ENCODE measurements at regions not wholly inside any gene's neighbourhood (a gene's known extent, or its start where the extent isn't known, plus 50 kb on each side); places are given as distances from the start of the nearest gene placed in this dataset.

DNA sequence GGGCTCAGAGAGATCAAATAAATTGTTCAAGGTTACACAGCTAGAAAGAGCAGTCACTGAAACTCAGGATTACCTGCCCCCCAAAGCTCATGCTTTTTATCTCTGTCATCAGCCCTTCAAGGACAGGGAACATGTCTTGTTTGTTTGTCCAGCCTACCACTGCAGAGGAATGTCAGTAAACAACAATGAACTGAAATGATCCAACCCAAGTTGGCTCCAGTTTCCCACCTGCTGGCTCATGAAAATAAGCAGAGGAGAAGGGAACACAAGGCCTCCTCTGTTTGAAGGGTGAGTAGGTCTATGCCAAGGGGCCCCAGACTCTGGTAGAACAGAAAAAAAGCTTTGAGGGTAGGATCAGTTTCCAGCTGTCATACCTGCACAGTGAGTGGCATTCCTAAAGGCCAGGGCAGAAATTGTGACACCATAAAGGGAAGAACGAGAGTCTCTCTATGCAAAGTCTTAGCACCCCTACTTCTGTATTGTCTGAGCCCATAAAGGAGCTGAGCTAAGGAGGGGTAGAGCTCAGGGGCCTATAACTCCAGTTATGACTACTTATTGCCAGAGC lies 115.2 kb downstream of the TRIM36 start (continued):
- TF ChIP-seq, protein P1, sequence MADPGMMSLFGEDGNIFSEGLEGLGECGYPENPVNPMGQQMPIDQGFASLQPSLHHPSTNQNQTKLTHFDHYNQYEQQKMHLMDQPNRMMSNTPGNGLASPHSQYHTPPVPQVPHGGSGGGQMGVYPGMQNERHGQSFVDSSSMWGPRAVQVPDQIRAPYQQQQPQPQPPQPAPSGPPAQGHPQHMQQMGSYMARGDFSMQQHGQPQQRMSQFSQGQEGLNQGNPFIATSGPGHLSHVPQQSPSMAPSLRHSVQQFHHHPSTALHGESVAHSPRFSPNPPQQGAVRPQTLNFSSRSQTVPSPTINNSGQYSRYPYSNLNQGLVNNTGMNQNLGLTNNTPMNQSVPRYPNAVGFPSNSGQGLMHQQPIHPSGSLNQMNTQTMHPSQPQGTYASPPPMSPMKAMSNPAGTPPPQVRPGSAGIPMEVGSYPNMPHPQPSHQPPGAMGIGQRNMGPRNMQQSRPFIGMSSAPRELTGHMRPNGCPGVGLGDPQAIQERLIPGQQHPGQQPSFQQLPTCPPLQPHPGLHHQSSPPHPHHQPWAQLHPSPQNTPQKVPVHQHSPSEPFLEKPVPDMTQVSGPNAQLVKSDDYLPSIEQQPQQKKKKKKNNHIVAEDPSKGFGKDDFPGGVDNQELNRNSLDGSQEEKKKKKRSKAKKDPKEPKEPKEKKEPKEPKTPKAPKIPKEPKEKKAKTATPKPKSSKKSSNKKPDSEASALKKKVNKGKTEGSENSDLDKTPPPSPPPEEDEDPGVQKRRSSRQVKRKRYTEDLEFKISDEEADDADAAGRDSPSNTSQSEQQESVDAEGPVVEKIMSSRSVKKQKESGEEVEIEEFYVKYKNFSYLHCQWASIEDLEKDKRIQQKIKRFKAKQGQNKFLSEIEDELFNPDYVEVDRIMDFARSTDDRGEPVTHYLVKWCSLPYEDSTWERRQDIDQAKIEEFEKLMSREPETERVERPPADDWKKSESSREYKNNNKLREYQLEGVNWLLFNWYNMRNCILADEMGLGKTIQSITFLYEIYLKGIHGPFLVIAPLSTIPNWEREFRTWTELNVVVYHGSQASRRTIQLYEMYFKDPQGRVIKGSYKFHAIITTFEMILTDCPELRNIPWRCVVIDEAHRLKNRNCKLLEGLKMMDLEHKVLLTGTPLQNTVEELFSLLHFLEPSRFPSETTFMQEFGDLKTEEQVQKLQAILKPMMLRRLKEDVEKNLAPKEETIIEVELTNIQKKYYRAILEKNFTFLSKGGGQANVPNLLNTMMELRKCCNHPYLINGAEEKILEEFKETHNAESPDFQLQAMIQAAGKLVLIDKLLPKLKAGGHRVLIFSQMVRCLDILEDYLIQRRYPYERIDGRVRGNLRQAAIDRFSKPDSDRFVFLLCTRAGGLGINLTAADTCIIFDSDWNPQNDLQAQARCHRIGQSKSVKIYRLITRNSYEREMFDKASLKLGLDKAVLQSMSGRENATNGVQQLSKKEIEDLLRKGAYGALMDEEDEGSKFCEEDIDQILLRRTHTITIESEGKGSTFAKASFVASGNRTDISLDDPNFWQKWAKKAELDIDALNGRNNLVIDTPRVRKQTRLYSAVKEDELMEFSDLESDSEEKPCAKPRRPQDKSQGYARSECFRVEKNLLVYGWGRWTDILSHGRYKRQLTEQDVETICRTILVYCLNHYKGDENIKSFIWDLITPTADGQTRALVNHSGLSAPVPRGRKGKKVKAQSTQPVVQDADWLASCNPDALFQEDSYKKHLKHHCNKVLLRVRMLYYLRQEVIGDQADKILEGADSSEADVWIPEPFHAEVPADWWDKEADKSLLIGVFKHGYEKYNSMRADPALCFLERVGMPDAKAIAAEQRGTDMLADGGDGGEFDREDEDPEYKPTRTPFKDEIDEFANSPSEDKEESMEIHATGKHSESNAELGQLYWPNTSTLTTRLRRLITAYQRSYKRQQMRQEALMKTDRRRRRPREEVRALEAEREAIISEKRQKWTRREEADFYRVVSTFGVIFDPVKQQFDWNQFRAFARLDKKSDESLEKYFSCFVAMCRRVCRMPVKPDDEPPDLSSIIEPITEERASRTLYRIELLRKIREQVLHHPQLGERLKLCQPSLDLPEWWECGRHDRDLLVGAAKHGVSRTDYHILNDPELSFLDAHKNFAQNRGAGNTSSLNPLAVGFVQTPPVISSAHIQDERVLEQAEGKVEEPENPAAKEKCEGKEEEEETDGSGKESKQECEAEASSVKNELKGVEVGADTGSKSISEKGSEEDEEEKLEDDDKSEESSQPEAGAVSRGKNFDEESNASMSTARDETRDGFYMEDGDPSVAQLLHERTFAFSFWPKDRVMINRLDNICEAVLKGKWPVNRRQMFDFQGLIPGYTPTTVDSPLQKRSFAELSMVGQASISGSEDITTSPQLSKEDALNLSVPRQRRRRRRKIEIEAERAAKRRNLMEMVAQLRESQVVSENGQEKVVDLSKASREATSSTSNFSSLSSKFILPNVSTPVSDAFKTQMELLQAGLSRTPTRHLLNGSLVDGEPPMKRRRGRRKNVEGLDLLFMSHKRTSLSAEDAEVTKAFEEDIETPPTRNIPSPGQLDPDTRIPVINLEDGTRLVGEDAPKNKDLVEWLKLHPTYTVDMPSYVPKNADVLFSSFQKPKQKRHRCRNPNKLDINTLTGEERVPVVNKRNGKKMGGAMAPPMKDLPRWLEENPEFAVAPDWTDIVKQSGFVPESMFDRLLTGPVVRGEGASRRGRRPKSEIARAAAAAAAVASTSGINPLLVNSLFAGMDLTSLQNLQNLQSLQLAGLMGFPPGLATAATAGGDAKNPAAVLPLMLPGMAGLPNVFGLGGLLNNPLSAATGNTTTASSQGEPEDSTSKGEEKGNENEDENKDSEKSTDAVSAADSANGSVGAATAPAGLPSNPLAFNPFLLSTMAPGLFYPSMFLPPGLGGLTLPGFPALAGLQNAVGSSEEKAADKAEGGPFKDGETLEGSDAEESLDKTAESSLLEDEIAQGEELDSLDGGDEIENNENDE (IDR thresholded peaks at IDR 0.05; ENCODE audit: insufficient replicate concordance, low read length) = no peak
- TF ChIP-seq POLR2A (IDR thresholded peaks at IDR 0.05; ENCODE audit: control extremely low read depth in 1 of 2, low read depth in 2 of 2, low read length in 2 of 2) (no peak), CREB1 (IDR thresholded peaks at IDR 0.05) (no peak), BRCA1 (IDR thresholded peaks at IDR 0.05; ENCODE audit: low read depth, low read length) (no peak), RFX5 (IDR thresholded peaks at IDR 0.05; ENCODE audit: borderline replicate concordance, low read depth, low read length) (no peak), CEBPB (IDR thresholded peaks at IDR 0.05; ENCODE audit: low read depth, low read length) (no peak), ASH2L (IDR thresholded peaks at IDR 0.05; ENCODE audit: low read length) (no peak), FOSL1 (IDR thresholded peaks at IDR 0.05; ENCODE audit: insufficient read depth, low read depth, low read length) (no peak)
- TF ChIP-seq, protein P2, sequence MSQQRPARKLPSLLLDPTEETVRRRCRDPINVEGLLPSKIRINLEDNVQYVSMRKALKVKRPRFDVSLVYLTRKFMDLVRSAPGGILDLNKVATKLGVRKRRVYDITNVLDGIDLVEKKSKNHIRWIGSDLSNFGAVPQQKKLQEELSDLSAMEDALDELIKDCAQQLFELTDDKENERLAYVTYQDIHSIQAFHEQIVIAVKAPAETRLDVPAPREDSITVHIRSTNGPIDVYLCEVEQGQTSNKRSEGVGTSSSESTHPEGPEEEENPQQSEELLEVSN (IDR thresholded peaks at IDR 0.05) = no peak
- TF ChIP-seq, protein P3, sequence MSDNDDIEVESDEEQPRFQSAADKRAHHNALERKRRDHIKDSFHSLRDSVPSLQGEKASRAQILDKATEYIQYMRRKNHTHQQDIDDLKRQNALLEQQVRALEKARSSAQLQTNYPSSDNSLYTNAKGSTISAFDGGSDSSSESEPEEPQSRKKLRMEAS (IDR thresholded peaks at IDR 0.05) = no peak

Data from H1 (cell line).